Germinal center (tissue), 1 donor: ENCODE measurements at regions not wholly inside any gene's neighbourhood (a gene's known extent, or its start where the extent isn't known, plus 50 kb on each side); places are given as distances from the start of the nearest gene placed in this dataset.

Experiments used
- DNase-seq: peaks from one replicate; pipeline ENCODE4 v3.0.0; 2012; ENCODE audit warnings: mixed read lengths, low spot score

GRCh38 chr12:22740656-22741355 lies 115.8 kb downstream of the ETNK1 start:
- no peak for DNase-seq

- DNase-seq: no peak
Measured at GRCh38 chr12:22743700-22744099, 118.7 kb downstream of the ETNK1 start.

DNA sequence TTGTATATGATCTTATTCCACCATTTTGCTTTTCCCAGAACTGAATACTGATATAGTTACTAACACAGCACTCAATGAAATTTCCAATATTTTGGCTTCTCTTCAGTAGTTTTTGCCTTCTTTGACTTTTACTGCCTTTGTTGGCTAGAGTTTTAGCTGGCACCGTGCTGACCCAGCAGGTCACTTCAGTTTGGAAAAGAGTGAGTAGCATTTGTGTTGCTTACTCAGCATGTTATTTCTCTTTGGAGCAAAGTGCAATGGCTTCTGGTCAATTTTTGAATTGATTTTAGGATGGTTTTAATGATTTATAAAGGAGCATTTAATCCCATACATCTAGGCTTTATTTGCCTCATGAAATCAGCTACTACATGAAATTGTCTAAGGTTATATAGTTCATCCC lies 119.2 kb downstream of the ETNK1 start:
- no peak for DNase-seq

- no peak for DNase-seq
Measured at GRCh38 chr12:22746720-22747119, 121.7 kb downstream of the ETNK1 start.

GRCh38 chr12:22755629-22756028 lies 130.7 kb downstream of the ETNK1 start:
- DNase-seq: no peak

DNA sequence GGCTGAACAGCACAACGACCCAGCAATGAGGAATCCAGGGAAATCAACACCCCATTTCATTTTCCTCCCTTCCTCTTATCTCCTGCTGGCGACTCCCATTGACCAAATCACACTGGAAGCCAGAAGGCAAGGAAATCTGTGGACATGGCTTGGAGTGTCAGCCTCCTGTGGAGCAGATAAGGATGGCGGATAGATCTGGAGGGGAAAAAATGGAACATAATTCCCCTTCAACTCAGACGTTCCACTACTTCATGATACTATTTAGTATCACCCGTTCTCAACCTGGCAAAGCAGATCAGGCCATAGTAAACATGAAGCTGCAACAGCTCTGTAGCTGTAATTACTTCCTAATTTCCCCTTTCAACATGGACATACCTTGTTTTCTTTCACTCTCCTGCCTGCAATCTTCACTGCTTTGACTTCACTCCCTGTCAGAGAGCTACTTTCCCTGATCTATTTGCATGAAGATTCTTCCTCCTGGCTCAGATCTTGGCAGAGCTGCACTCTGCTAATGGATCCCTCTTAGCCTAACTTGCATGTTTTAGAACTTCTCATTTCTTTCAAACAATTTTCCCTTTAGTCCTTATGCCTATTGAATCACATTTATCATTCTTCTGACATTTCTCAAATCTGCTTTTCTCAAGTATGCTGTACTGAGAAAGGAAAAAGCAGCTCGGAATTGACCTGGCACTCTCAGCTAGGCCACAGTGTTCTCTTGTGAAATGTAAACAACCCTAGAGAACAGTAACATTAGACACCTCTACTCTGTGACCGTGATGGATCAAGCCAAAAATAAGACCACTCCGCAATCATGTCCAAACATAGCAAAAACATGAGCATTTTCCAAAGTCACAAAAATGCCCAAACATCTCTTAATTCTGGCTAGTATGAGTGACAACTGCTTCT lies 135.1 kb downstream of the ETNK1 start:
- no peak for DNase-seq

GRCh38 chr12:22765421-22766130 lies 140.6 kb downstream of the ETNK1 start:
- DNase-seq: no peak

DNA sequence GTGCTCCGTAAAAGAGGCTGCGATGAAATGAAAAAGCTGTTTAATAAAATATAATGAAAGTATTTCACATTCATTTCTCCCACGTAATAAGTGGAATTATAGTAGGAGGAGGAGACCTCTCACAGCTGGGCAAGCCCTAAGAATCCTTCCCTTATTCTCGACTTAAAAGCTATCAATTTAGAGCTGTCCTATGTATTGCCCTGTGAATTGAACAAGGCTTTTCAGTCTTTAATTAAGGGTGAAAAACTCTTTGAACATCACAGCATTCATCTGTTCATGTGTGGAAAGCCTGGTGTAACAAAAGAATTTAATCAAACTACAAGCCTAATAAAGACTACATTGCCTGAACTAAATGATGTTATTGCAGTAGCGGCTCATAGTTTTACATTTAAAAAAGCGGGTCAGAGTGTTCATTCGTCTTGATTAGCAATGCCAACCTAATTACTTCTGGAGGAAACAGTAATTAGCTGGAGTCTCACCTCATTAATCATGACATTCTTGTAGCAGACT lies 142.0 kb downstream of the ETNK1 start:
- DNase-seq: no peak

GRCh38 chr12:22781339-22781738 lies 156.4 kb downstream of the ETNK1 start:
- no peak for DNase-seq

DNA sequence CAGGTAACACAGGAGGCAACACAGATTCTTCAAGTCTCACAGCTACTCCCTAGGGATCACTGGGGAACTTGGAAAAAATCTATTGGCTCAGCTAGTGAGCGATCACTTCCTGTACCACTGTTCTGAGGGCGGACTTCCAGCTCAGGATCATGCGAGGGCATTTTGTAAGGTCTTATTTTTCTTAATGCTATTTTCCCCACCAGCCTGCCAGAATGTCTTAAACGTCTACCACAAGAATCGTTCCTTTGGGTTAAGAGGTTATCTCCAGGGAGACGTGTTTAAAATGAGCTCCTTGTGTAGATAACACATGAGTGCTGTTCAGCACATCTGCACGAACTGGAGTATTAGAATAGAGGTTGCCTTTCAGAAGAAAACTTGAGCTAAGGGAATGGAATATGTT lies 162.6 kb downstream of the ETNK1 start:
- DNase-seq: no peak

DNA sequence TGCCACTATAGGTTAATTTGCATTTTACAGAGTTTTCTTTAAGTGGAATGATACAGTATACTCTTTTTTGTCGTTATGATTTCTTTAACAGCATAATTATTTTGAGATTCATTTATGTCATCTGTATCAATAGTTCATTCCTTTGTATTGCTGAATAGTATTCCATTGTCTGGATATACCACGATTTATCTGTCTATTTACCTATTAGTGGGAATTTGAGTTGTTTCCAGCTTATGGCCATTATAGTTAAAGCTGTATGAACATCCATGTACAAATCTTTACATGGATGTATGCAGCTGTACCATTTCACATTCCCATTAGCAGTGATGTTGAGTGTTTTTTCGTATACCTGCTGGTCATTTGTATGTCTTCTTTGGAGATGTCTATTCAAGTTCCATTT lies 163.9 kb downstream of the ETNK1 start:
- no peak for DNase-seq

DNA sequence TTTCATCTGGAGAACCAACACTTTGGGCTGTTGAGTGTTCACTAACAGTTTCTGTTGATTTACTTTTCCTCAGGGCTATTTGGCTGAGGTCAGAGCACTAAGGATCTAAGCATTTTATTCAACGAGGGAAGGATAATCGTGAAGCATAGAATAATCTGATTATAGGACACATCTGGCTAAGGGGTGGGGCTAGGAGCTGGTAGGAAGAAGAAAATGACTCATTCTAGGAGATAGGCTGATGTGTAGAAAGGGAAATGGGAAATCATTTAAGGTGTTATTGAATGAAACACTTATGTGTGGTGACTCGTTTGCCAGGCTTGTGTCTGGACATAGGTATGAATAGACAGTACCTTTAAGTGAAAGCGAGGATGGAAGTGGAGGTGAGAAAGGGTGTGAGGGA lies 167.2 kb downstream of the ETNK1 start:
- no peak for DNase-seq

- DNase-seq: no peak
Measured at GRCh38 chr12:22794017-22794416, 169.0 kb downstream of the ETNK1 start.

GRCh38 chr12:22796941-22797630 lies 172.1 kb downstream of the ETNK1 start:
- no peak for DNase-seq

DNA sequence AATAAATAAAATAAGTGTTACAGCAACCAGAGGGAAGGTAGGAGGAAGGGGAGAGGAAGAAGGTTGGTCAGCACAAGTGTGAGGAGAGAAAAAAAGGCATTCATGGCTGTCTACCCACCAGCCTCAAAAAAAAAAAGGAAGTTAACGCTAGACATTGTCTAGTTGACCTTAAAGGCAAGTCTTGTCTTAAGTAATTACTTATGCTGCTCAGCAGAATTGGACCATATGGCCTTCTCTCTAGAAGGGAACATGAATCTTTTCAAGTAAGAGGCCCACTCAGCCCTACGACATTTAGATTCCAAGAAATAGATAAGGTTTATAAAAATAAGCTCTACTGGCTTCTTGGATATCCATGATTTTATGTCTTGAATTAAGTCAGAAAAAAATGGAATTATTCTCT lies 172.7 kb downstream of the ETNK1 start:
- DNase-seq: no peak

DNA sequence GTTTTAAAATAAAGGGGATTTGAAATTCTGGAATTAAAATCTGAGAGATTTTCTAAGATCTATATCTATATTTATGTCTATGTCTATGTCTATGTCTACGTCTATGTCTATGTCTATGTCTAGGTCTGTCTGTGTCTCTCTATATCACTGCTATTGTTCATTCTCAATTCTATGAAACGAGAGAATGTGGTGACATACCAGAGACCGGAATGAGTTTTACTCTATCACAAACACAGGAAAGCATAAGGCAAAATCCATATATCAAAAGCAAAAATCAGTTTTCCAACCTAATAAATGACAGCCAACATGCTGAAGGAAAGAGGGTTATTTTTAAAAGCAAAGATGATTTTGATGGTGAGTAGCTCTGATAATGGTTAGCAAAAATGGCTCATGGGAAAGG lies 173.1 kb downstream of the ETNK1 start:
- no peak for DNase-seq

- DNase-seq: no peak
Measured at GRCh38 chr12:22799503-22799902, 174.5 kb downstream of the ETNK1 start.

DNA sequence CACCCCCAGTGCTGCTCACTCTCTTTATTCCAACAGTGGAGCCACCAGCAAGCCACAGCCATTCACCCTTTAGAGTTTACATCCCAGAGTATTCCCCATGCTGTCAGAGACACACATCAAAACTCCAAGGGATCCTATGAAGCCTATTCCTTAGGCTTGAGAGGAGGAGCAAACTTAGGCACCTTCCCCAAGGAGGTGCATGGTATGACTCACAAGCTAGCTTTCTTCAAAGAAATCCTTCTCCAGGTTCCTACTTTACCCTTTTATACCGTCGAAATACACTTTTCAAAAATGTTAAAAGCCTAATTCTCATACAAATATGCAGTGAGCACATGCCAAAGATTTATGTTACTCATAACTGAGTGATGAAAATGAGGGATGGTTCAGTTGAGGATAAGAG lies 175.4 kb downstream of the ETNK1 start:
- DNase-seq: no peak

DNA sequence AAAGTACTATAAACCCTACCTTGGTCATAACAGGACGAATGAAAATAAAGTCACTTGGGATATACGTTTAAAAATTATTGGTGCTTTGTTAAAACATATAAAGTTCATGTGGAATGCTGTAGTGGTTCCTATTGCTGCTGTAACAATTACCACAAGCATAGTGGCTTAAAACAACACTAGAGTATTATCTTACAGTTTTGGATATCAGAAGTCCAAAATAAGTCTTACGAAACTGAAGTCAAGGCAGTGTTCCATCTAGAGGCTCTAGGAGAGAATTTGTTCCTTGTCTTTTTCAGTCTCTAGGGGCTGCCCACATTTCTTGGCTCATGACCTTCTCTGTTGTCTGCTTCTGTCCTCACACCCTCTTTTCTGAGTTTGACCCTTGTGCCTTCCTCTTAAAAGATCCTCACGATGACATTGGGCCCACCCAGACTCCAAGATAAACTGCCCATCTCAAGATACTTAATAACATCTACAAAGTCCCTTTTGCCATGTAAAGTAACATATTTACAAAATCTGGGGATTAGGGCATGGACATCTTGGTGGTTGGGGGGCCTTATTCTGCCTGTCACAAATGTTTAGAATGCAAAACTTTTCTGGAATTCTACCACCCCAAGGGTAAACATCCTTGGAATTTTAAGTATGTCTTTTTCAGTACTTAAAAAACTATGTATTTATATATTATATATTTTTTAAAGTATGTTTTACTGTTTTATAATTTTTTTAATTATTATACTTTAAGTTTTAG lies 178.1 kb downstream of the ETNK1 start:
- DNase-seq: no peak

DNA sequence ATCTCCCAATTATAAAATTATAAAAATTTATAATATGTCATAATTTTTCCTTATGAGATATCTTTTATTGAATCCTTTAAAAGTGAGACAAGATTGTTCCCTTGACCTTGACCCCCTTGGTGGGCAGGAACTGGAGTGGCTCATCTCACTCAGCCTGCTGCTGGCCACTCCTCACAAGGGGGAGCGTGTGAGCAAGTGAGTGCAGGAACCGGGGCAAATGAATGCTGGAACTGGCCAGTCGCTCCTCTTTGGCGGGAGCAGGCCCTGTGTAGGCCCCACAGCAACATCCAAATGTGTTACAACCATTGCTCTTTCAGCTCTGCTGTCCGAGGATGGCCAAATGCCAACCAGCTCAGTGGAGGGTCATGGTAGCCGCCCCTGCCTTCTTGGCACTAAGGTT lies 178.8 kb downstream of the ETNK1 start:
- no peak for DNase-seq

DNA sequence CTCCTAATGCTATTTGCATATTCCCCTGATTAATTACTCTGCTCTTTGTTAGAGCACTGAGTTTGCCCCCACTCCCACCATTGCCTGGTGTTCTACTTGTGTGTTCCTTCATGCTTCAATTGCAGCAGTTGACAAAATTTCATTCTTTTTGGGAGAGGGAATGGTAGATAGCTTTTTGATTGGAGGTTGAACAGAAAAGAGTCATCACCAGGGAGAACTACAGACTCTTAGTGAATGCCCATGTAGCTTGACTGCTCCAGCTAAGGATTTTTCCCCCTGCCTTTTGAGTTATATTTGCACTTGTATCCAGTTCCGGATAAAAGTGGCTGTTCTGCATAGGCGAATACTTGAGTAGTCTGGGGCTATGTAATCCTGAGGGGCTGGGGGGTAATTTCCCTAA lies 183.9 kb downstream of the ETNK1 start:
- no peak for DNase-seq
